Right atrium auricular region (tissue), 2 donors: ENCODE measurements at regions not wholly inside any gene's neighbourhood (a gene's known extent, or its start where the extent isn't known, plus 50 kb on each side); places are given as distances from the start of the nearest gene placed in this dataset.

Source experiments
- DNase-seq: peaks from one replicate; pipeline ENCODE4 v3.0.0-alpha.2; 2019; ENCODE audit warnings: low spot score
- H3K27ac ChIP-seq, 2 donors: fragments of 200-600 bp; sonication (generic); 1 replicate in 1 of 2; 2 replicates in 1 of 2; pipeline ENCODE4 v1.5.1; 2016 to 2019
- H3K27me3 ChIP-seq, 2 donors: fragments of 200-600 bp; sonication (generic); one replicate each; pipeline versions ENCODE4 v1.5.1 to v1.6.0; 2017 to 2019
- H3K36me3 ChIP-seq: fragments of 200-600 bp; sonication (generic); one replicate; pipeline ENCODE4 v1.5.1; 2016
- H3K4me1 ChIP-seq, 2 donors: fragments of 200-600 bp; sonication (generic); one replicate each; pipeline versions ENCODE4 v1.5.1 to v1.6.0; 2017 to 2019
- H3K4me3 ChIP-seq, 2 donors: fragments of 200-600 bp; sonication (generic); 1 replicate in 1 of 2; 2 replicates in 1 of 2; pipeline ENCODE4 v1.5.1; 2017 to 2019; ENCODE audit warnings: mild to moderate bottlenecking in 1 of 2, moderate library complexity in 1 of 2
- H3K9me3 ChIP-seq, 2 donors: fragments of 200-600 bp; sonication (generic); one replicate each; pipeline ENCODE4 v1.5.1; 2019
- TF ChIP-seq, protein P1 (sequence below), 2 donors: fragments of 200-600 bp; sonication (generic); IDR thresholded peaks; one replicate each; pipeline ENCODE4 v1.5.1; 2019; ENCODE audit warnings: antibody characterized with exemption in 2 of 2

DNA sequence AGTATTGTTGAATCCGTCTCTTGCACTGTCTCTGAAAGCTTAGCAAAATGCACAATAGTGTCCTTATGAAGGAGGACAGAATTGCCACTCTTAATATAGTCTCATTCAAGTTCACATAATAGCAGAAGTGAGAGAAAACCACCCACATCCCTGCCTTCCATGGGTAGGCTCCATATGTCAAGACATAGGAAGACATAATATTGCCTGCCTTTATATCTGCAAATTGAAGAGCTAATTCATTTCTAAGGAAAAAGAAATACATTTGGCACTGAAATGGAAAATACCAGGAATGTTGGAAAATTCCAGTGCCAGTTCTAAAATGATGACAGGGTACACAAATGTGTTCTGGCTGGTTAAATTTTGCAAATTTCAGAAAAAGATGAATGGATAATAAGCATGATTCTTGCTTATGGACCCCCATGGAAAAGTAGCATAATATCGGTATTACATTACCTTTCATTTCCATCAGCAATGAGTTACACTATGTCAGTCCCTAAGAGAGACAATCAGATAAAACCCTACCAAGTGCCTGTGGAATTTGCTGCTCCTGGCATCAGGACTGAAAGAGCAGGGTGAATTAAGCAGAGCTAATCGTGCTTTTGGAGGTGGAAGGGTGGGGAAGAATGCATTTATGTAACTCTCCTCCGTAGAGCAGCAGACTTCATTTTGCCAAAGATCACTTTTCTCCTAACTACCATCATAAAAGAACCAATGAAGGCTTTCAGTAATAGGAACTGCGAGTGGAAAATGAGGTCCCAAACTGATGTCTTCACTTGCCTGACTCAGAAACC lies 312.6 kb downstream of the FGFR2 start:
- Histone ChIP-seq H3K9me3 (no peaks in the 10 kb centered on the region), H3K4me1 (peaks cover 0 to 12% of the 10 kb centered on the region in 2 donors), H3K27ac (no peak overlapping the region), H3K4me3 (no peak overlapping the region), H3K27me3 (no peaks in the 10 kb centered on the region), H3K36me3 (no peaks in the 10 kb centered on the region)
- TF ChIP-seq, protein P1, sequence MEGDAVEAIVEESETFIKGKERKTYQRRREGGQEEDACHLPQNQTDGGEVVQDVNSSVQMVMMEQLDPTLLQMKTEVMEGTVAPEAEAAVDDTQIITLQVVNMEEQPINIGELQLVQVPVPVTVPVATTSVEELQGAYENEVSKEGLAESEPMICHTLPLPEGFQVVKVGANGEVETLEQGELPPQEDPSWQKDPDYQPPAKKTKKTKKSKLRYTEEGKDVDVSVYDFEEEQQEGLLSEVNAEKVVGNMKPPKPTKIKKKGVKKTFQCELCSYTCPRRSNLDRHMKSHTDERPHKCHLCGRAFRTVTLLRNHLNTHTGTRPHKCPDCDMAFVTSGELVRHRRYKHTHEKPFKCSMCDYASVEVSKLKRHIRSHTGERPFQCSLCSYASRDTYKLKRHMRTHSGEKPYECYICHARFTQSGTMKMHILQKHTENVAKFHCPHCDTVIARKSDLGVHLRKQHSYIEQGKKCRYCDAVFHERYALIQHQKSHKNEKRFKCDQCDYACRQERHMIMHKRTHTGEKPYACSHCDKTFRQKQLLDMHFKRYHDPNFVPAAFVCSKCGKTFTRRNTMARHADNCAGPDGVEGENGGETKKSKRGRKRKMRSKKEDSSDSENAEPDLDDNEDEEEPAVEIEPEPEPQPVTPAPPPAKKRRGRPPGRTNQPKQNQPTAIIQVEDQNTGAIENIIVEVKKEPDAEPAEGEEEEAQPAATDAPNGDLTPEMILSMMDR (IDR thresholded peaks at IDR 0.05) = no peak
- DNase-seq = no peak

DNA sequence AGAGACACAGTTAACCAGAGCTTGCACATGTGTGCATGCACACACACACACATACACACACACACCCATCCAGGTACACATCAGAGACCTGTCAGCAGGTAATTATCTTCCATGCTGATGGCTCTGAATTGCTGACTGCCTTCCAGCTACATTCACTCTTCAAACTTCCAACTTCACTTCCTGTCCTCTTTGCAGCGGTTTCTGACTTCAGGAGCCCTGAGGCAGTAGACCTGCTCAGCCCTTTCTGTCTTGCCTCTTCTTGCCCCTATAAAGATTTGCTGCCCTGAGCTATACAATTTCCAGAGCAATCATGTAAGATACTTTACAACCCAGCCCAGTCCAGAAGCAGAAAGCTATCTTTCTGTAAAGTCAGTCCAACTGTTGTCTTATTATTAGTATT lies 310.2 kb downstream of the FGFR2 start:
- Histone ChIP-seq H3K27ac (no peak overlapping the region), H3K27me3 (no peaks in the 10 kb centered on the region), H3K4me3 (no peak overlapping the region), H3K36me3 (no peaks in the 10 kb centered on the region), H3K9me3 (no peaks in the 10 kb centered on the region), H3K4me1 (peaks cover 0 to 19% of the 10 kb centered on the region in 2 donors)
- no peak for DNase-seq
- TF ChIP-seq, protein P1 (IDR thresholded peaks at IDR 0.05) = no peak

DNA sequence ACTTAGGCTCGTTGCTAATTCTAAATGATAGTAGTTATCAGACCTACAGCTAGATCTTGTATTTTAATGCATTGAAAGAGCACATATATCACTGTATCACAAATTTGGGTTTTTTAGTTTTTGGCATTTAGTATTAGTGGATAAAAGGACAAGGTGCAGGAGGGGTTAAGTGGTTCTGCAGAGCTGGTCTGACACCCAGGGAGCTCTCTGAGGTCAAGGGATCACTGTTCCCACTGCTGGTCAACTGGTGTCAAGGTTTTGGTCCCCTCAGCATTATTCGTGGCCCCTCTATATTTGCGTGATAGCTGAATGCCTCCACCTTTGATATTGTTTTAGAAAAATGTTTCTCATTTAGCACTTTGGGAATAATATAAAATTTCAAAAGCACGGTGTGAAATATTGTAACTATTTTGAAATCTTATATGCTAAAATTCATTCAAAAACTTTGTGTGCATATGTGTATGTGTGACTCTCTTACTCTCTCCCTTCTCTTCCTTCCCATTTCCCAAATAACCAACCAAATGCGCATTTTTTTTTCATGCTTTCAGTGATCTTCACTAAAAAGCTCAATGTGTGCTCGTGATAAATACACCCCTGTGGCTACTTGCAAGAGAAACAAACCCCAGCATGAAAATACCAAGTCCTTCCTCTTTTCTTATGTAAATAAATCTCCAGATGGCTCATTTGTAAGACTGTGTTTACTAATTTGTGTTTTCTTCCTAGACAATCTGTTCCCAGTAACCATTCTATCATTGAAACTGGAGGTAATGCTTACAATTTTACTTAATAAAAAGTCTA lies 309.2 kb downstream of the FGFR2 start:
- peaks cover 0 to 19% of the 10 kb centered on the region in 2 donors for H3K4me1 ChIP-seq
- DNase-seq = no peak
- no peaks in the 10 kb centered on the region for H3K36me3 ChIP-seq
- H3K4me3 ChIP-seq = no peak overlapping the region
- TF ChIP-seq, protein P1 (IDR thresholded peaks at IDR 0.05) = no peak
- H3K27ac ChIP-seq = no peak overlapping the region
- H3K27me3 ChIP-seq = no peaks in the 10 kb centered on the region
- H3K9me3 ChIP-seq = no peaks in the 10 kb centered on the region

DNA sequence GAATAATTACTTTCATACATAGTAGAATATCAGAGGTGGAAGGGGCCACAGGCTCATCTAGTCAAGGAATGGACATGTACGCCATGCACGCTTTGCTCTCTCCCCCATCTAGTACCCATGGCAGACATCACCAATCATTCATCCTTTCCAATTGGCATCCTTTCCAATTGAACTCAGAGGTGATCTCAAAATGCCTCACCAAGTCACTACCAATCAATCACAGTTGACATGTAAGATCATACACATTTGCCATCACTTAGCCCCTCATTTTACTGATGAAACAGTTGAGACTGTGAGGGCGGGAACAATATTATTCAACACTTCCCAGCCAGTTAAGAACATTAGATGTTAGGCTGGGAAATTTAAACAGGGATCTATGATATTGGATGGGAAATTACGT lies 308.4 kb downstream of the FGFR2 start:
- H3K27ac ChIP-seq = no peak overlapping the region
- no peaks in the 10 kb centered on the region for H3K36me3 ChIP-seq
- H3K27me3 ChIP-seq = no peaks in the 10 kb centered on the region
- TF ChIP-seq, protein P1 (IDR thresholded peaks at IDR 0.05) = no peak
- H3K4me1 ChIP-seq = peaks cover 0 to 19% of the 10 kb centered on the region in 2 donors
- H3K4me3 ChIP-seq = no peak overlapping the region
- H3K9me3 ChIP-seq = no peaks in the 10 kb centered on the region
- no peak for DNase-seq

DNA sequence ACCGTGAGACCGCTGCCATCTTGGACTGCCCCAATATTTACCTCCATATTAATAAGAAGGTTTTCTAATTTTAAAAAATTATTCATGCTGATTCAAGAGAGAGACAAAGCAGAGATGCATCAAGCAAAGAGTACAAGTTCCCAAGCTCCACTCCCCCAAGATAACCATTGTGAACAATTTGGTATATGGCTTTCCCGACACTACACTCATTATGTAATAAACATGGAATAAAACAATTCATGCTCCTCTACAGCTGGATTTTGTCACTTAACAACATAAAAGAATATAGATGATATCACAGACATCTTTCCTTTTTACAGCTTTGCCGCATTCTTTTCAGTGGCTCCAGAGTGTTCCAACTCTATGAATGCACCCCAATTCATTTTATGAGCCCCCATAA lies 307.6 kb downstream of the FGFR2 start:
- Histone ChIP-seq H3K36me3 (no peaks in the 10 kb centered on the region), H3K27ac (no peak overlapping the region), H3K4me1 (peaks cover 0 to 12% of the 10 kb centered on the region in 2 donors), H3K27me3 (no peaks in the 10 kb centered on the region), H3K9me3 (no peaks in the 10 kb centered on the region), H3K4me3 (no peak overlapping the region)
- no peak for DNase-seq
- TF ChIP-seq, protein P1 (IDR thresholded peaks at IDR 0.05) = no peak
